ENCODE measurements at regions not wholly inside any gene's neighbourhood (a gene's known extent, or its start where the extent isn't known, plus 50 kb on each side); places are given as distances from the start of the nearest gene placed in this dataset.

GRCh38 chr3:64796607-64797399 lies 109.0 kb upstream of the ADAMTS9 start:
- TF ChIP-seq LEF1 (IDR thresholded peaks at IDR 0.05; ENCODE audit: borderline replicate concordance) (no peak), FOXM1 (IDR thresholded peaks at IDR 0.05; ENCODE audit: borderline replicate concordance) (no peak), SP1 (IDR thresholded peaks at IDR 0.05) (no peak), NFRKB (IDR thresholded peaks at IDR 0.05) (no peak), PKNOX1 (IDR thresholded peaks at IDR 0.05) (no peak), FOXK2 (IDR thresholded peaks at IDR 0.05) (no peak), ARNT (IDR thresholded peaks at IDR 0.05) (no peak), TARDBP (IDR thresholded peaks at IDR 0.05) (no peak), BHLHE40 (IDR thresholded peaks at IDR 0.05; ENCODE audit: borderline replicate concordance) (no peak), ZNF384 (IDR thresholded peaks at IDR 0.05) (no peak), L3MBTL2 (conservative IDR thresholded peaks at IDR 0.05) (no peak)

Data from HEK293T (cell line).